Uterus (tissue), 2 donors: ENCODE measurements at regions not wholly inside any gene's neighbourhood (a gene's known extent, or its start where the extent isn't known, plus 50 kb on each side); places are given as distances from the start of the nearest gene placed in this dataset.

Experiments used
- POLR2A ChIP-seq, 2 donors: fragments of 450-650 bp; IDR thresholded peaks; one replicate each; pipeline ENCODE4 v1.6.1; 2016; ENCODE audit warnings: antibody characterized with exemption in 2 of 2, mild to moderate bottlenecking in 1 of 2, moderate library complexity in 1 of 2
- TF ChIP-seq, protein P1 (sequence below), 4 experiments: fragments of 200-600 bp in 2 of 4; fragments of 450-650 bp in 2 of 4; sonication (generic) in 2 of 4; IDR thresholded peaks; one replicate each; pipeline ENCODE4 v1.5.1; 2016 to 2019; ENCODE audit warnings: antibody characterized with exemption in 4 of 4, mild to moderate bottlenecking in 2 of 4, moderate library complexity in 1 of 4

DNA sequence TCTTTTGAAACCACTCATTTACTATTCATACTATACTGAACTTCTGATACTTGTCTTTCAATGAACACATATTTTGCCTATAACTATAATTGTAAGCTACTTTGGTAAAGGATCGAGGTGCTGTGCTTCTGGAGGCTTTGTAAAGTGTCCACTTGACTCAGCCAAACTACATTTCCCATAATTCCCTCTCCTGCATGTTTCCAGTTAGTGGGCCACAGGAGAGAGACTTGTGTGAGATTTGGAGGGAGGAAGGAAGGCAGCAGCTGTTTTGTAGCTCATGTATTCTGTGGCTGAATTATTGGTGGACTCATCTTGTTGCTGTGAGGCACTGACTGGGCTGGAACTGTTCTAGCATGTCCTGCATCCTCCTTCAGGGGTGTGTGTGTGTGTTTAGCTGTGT, 328.8 kb downstream of the ARL6IP6 start:
- TF ChIP-seq, protein P1, sequence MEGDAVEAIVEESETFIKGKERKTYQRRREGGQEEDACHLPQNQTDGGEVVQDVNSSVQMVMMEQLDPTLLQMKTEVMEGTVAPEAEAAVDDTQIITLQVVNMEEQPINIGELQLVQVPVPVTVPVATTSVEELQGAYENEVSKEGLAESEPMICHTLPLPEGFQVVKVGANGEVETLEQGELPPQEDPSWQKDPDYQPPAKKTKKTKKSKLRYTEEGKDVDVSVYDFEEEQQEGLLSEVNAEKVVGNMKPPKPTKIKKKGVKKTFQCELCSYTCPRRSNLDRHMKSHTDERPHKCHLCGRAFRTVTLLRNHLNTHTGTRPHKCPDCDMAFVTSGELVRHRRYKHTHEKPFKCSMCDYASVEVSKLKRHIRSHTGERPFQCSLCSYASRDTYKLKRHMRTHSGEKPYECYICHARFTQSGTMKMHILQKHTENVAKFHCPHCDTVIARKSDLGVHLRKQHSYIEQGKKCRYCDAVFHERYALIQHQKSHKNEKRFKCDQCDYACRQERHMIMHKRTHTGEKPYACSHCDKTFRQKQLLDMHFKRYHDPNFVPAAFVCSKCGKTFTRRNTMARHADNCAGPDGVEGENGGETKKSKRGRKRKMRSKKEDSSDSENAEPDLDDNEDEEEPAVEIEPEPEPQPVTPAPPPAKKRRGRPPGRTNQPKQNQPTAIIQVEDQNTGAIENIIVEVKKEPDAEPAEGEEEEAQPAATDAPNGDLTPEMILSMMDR (IDR thresholded peaks at IDR 0.05) = no peak
- no peak for TF ChIP-seq POLR2A (IDR thresholded peaks at IDR 0.05)
